Prostate gland (tissue), 2 donors: ENCODE measurements at regions not wholly inside any gene's neighbourhood (a gene's known extent, or its start where the extent isn't known, plus 50 kb on each side); places are given as distances from the start of the nearest gene placed in this dataset.

Experiments used
- DNase-seq: peaks from one replicate; pipeline ENCODE4 v3.0.0-alpha.2; 2019; ENCODE audit warnings: low spot score
- H3K27ac ChIP-seq, 2 donors: fragments of 200-600 bp; sonication (generic); 2 replicates each; pipeline ENCODE4 v1.5.1; 2017 to 2019
- H3K27me3 ChIP-seq: fragments of 200-600 bp; sonication (generic); replicated peaks from 2 replicates; pipeline ENCODE4 v1.5.1; 2019; ENCODE audit not compliant: insufficient read depth
- H3K36me3 ChIP-seq, 2 donors: fragments of 200-600 bp; sonication (generic); 1 replicate in 1 of 2; 2 replicates in 1 of 2; pipeline versions ENCODE4 v1.5.1 to v1.8.1; 2017 to 2019
- H3K4me1 ChIP-seq: fragments of 200-600 bp; sonication (generic); replicated peaks from 2 replicates; pipeline ENCODE4 v1.5.1; 2019
- H3K4me3 ChIP-seq, 2 donors: fragments of 200-600 bp; sonication (generic); 2 replicates each; pipeline ENCODE4 v1.5.1; 2017 to 2019
- H3K9me3 ChIP-seq: fragments of 200-600 bp; sonication (generic); 2 replicates; pipeline ENCODE4 v1.5.1; 2017
- CTCF ChIP-seq, 4 experiments: fragments of 200-600 bp in 2 of 4; fragments of 450-650 bp in 2 of 4; sonication (generic) in 2 of 4; IDR thresholded peaks; 1 replicate in 3 of 4; 2 replicates in 1 of 4; pipeline ENCODE4 v1.5.1; 2016 to 2019; ENCODE audit warnings: antibody characterized with exemption in 4 of 4, mild to moderate bottlenecking in 2 of 4, moderate library complexity in 2 of 4
- POLR2A ChIP-seq: fragments of 450-650 bp; IDR thresholded peaks from one replicate; pipeline ENCODE4 v1.6.1; 2016; ENCODE audit warnings: antibody characterized with exemption, mild to moderate bottlenecking
- POLR2AphosphoS5 ChIP-seq: sonication (generic); formaldehyde crosslinking; IDR thresholded peaks from one replicate; pipeline ENCODE4 v1.6.1; 2017; ENCODE audit warnings: antibody characterized with exemption
- WGBS: methylation state at CpG from one replicate; pipeline ENCODE4 v1.1.5; 2018; 5-methylcytosine and 5-hydroxymethylcytosine counted together
- intact Hi-C: fragments of 100-400 bp; cut with DNase I; formaldehyde crosslinking; loops from one replicate; pipeline ENCODE4 v1.14.2; 2022

- Histone ChIP-seq H3K9me3 (no peaks in the 10 kb centered on the region), H3K36me3 (no peaks in the 10 kb centered on the region), H3K27ac (no peak overlapping the region), H3K4me1 (no peaks in the 10 kb centered on the region), H3K27me3 (no peaks in the 10 kb centered on the region), H3K4me3 (no peak overlapping the region)
- DNase-seq = peak; percentile 73
- intact Hi-C loops = loop anchor here (1.0 to 10.0 kb wide), 4 partner anchors 521 to 1059 kb away; partner anchors contain the start of gene SEMA6D
- TF ChIP-seq POLR2A (no peak), POLR2AphosphoS5 (peak; percentile 19), CTCF (IDR thresholded peaks at IDR 0.05) (peak in 3 of 4 experiments; percentile 71 to 80 (median 78))
- 0% methylated on average over 4 of the region's 4 CpGs for WGBS
Measured at GRCh38 chr15:47196048-47196447, 521.3 kb upstream of the SEMA6D start.

- no peak for TF ChIP-seq POLR2AphosphoS5
- no peak for TF ChIP-seq POLR2A
- TF ChIP-seq CTCF (IDR thresholded peaks at IDR 0.05) = no peak
- Histone ChIP-seq H3K9me3 (no peaks in the 10 kb centered on the region), H3K4me3 (no peak overlapping the region), H3K36me3 (no peaks in the 10 kb centered on the region), H3K27ac (no peak overlapping the region), H3K27me3 (no peaks in the 10 kb centered on the region), H3K4me1 (no peaks in the 10 kb centered on the region)
- WGBS = 83% methylated on average over 1 of the region's 1 CpG
- no peak for DNase-seq
- intact Hi-C loops = no loop called here
Measured at GRCh38 chr15:47203993-47204392, 513.3 kb upstream of the SEMA6D start.

- no peaks in the 10 kb centered on the region for H3K4me1 ChIP-seq
- H3K27ac ChIP-seq = no peak overlapping the region
- no peak overlapping the region for H3K4me3 ChIP-seq
- H3K36me3 ChIP-seq = no peaks in the 10 kb centered on the region
- no peak for TF ChIP-seq CTCF (IDR thresholded peaks at IDR 0.05)
- no peak for TF ChIP-seq POLR2A
- TF ChIP-seq POLR2AphosphoS5 = no peak
- no peak for DNase-seq
- 62% methylated on average over 7 of the region's 7 CpGs for WGBS
- H3K27me3 ChIP-seq = no peaks in the 10 kb centered on the region
- no peaks in the 10 kb centered on the region for H3K9me3 ChIP-seq
- intact Hi-C loops = no loop called here
Measured at GRCh38 chr15:47206358-47206978, 510.8 kb upstream of the SEMA6D start.

GRCh38 chr15:47209591-47209990 is 507.7 kb upstream of the SEMA6D start:
- WGBS = 92% methylated on average over 3 of the region's 3 CpGs
- Histone ChIP-seq H3K4me1 (no peaks in the 10 kb centered on the region), H3K4me3 (no peak overlapping the region), H3K9me3 (no peaks in the 10 kb centered on the region), H3K36me3 (no peaks in the 10 kb centered on the region), H3K27me3 (no peaks in the 10 kb centered on the region), H3K27ac (no peak overlapping the region)
- intact Hi-C loops = no loop called here
- TF ChIP-seq POLR2A (no peak), CTCF (IDR thresholded peaks at IDR 0.05) (no peak), POLR2AphosphoS5 (no peak)
- no peak for DNase-seq

GRCh38 chr15:47212222-47213010 is 504.9 kb upstream of the SEMA6D start:
- H3K4me1 ChIP-seq = no peaks in the 10 kb centered on the region
- WGBS = 72% methylated on average over 9 of the region's 9 CpGs
- H3K27me3 ChIP-seq = no peaks in the 10 kb centered on the region
- H3K36me3 ChIP-seq = no peaks in the 10 kb centered on the region
- intact Hi-C loops = no loop called here
- no peaks in the 10 kb centered on the region for H3K9me3 ChIP-seq
- DNase-seq = no peak
- TF ChIP-seq POLR2AphosphoS5 = no peak
- no peak for TF ChIP-seq CTCF (IDR thresholded peaks at IDR 0.05)
- TF ChIP-seq POLR2A = no peak
- H3K4me3 ChIP-seq = no peak overlapping the region
- no peak overlapping the region for H3K27ac ChIP-seq
